ENCODE measurements at regions not wholly inside any gene's neighbourhood (a gene's known extent, or its start where the extent isn't known, plus 50 kb on each side); places are given as distances from the start of the nearest gene placed in this dataset.

- DNase-seq (ENCODE audit: low read depth, low spot score), result no peak
- H3K27me3 Mint-ChIP-seq (ENCODE audit: low read depth), result no peaks in the 10 kb centered on the region
- peaks cover 10% of the 10 kb centered on the region for H3K4me1 Mint-ChIP-seq
- H3K4me3 Mint-ChIP-seq, result no peak overlapping the region
- peaks cover 4% of the 10 kb centered on the region for H3K36me3 Mint-ChIP-seq (ENCODE audit: low read depth)
- no peak for TF ChIP-seq CTCF (conservative IDR thresholded peaks at IDR 0.05)
- H3K27ac Mint-ChIP-seq (ENCODE audit: unreplicated experiment), result no peak overlapping the region
- peaks cover 12% of the 10 kb centered on the region for H3K9me3 Mint-ChIP-seq
Observed at GRCh38 chr14:30257946-30258661, 300.9 kb upstream of the G2E3 start.

- Mint-ChIP-seq H3K27me3 (ENCODE audit: low read depth) (no peaks in the 10 kb centered on the region), H3K9me3 (peaks cover 11% of the 10 kb centered on the region), H3K27ac (ENCODE audit: unreplicated experiment) (no peak overlapping the region), H3K36me3 (ENCODE audit: low read depth) (peaks cover 2% of the 10 kb centered on the region), H3K4me3 (no peak overlapping the region), H3K4me1 (peaks cover 18% of the 10 kb centered on the region)
- no peak for TF ChIP-seq CTCF (conservative IDR thresholded peaks at IDR 0.05)
- no peak for DNase-seq (ENCODE audit: low read depth, low spot score)
Observed at GRCh38 chr14:30260833-30261607, 297.9 kb upstream of the G2E3 start.

DNA sequence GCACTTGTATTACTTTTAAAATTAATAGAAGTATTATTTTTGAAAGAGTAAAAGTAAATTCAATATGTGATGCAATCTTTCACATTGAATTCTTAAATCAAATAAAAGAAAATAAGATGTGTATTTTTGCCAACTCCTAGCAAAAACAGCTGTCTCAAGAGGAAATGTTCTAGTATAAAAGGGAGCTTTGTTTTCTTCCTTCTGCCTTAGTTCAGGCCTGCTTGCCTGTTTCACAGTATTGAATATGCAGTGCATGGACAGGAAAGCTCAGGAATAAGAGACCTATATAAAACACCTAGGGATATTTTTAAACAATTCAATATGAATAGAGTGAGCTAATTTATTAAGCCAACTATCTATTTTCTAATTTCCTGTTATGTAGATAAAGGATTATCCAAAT lies 294.8 kb upstream of the G2E3 start:
- DNase-seq (ENCODE audit: low read depth, low spot score), result no peak
- TF ChIP-seq CTCF (conservative IDR thresholded peaks at IDR 0.05), result no peak
- no peak overlapping the region for H3K27ac Mint-ChIP-seq (ENCODE audit: unreplicated experiment)
- H3K36me3 Mint-ChIP-seq (ENCODE audit: low read depth), result no peaks in the 10 kb centered on the region
- H3K27me3 Mint-ChIP-seq (ENCODE audit: low read depth), result peaks cover 3% of the 10 kb centered on the region
- peaks cover 18% of the 10 kb centered on the region for H3K4me1 Mint-ChIP-seq
- H3K4me3 Mint-ChIP-seq, result no peak overlapping the region
- H3K9me3 Mint-ChIP-seq, result no peaks in the 10 kb centered on the region

DNA sequence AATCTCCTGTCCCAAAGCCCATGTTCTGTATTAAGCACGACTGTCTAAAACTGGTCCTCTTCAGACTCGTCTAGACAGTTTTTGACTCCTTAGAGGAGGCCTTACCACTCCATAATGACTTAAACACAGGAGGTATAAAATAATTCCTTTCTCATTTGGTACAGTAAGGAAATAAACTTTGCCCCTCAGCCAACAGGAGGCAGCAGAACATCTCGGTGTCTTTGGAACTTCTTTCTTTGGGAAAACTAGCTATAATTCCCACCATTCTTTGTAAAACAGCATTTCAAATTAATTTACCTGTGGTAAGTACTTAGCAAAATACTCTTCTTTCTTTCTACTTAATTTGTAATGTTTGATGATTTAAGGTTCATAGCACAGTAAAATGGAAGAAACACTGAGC lies 292.7 kb upstream of the G2E3 start:
- Mint-ChIP-seq H3K9me3 (no peaks in the 10 kb centered on the region), H3K27ac (ENCODE audit: unreplicated experiment) (no peak overlapping the region)
- no peak for TF ChIP-seq CTCF (conservative IDR thresholded peaks at IDR 0.05)

GRCh38 chr14:30267141-30267540 lies 291.8 kb upstream of the G2E3 start:
- no peak for DNase-seq (ENCODE audit: low read depth, low spot score)
- Mint-ChIP-seq H3K9me3 (no peaks in the 10 kb centered on the region), H3K36me3 (ENCODE audit: low read depth) (no peaks in the 10 kb centered on the region), H3K4me3 (no peak overlapping the region), H3K27me3 (ENCODE audit: low read depth) (peaks cover 9% of the 10 kb centered on the region), H3K4me1 (peaks cover 23% of the 10 kb centered on the region), H3K27ac (ENCODE audit: unreplicated experiment) (no peak overlapping the region)
- TF ChIP-seq CTCF (conservative IDR thresholded peaks at IDR 0.05), result no peak

More for the DNA sequence above, 292.7 kb upstream of the G2E3 start:
- Mint-ChIP-seq H3K4me3 (no peak overlapping the region), H3K4me1 (peaks cover 26% of the 10 kb centered on the region), H3K36me3 (ENCODE audit: low read depth) (no peaks in the 10 kb centered on the region), H3K27me3 (ENCODE audit: low read depth) (peaks cover 9% of the 10 kb centered on the region)
- DNase-seq (ENCODE audit: low read depth, low spot score), result no peak
